H1 (cell line): ENCODE measurements at regions not wholly inside any gene's neighbourhood (a gene's known extent, or its start where the extent isn't known, plus 50 kb on each side); places are given as distances from the start of the nearest gene placed in this dataset.

Experiments used
- ATF3 ChIP-seq: IDR thresholded peaks from 2 replicates; pipeline ENCODE4 v1.6.1; 2011; ENCODE audit warnings: low read depth, mild to moderate bottlenecking, low read length; ENCODE audit not compliant: insufficient read depth
- BCL11A ChIP-seq, 2 experiments: IDR thresholded peaks; one replicate each; pipeline ENCODE4 v1.6.1; 2011; ENCODE audit warnings: low read depth in 2 of 2, low read length in 2 of 2, mild to moderate bottlenecking in 2 of 2
- HDAC2 ChIP-seq, 2 experiments: fragments of 300-600 bp in 1 of 2; sonication (generic) in 1 of 2; IDR thresholded peaks; 2 replicates each; pipeline ENCODE4 v1.6.1; 2011 to 2012; ENCODE audit warnings: low read depth in 2 of 2, low read length in 2 of 2, mild to moderate bottlenecking in 2 of 2, moderate library complexity in 2 of 2, borderline replicate concordance in 1 of 2, inconsistent platforms in 1 of 2
- KDM4A ChIP-seq: IDR thresholded peaks from one replicate; pipeline ENCODE4 v1.7.1; 2012; ENCODE audit warnings: low read depth, mild to moderate bottlenecking, moderate library complexity, low read length, inconsistent platforms; ENCODE audit not compliant: severe bottlenecking
- RBBP5 ChIP-seq: IDR thresholded peaks from 2 replicates; pipeline ENCODE4 v1.7.1; 2012; ENCODE audit warnings: low read depth, mild to moderate bottlenecking, inconsistent platforms, low read length, moderate library complexity, borderline replicate concordance
- RNF2 ChIP-seq: fragments of 200-900, 300-1000 bp; sonication (generic); IDR thresholded peaks from 2 replicates; pipeline ENCODE4 v1.7.1; 2016; ENCODE audit warnings: borderline replicate concordance, low read depth, mild to moderate bottlenecking, antibody characterized with exemption, low read length; ENCODE audit not compliant: poor library complexity, severe bottlenecking; ENCODE audit errors: missing control alignments
- TF ChIP-seq, protein P1 (sequence below): fragments of 300-600 bp; sonication (generic); IDR thresholded peaks from 2 replicates; pipeline ENCODE4 v1.7.1; 2012; ENCODE audit warnings: low read length, moderate library complexity, mild to moderate bottlenecking, inconsistent platforms; ENCODE audit not compliant: insufficient replicate concordance

GRCh38 chr7:156128496-156128895, 316.2 kb upstream of the SHH start (continued):
- TF ChIP-seq RBBP5 (no peak), BCL11A (IDR thresholded peaks at IDR 0.05; ENCODE audit: low read depth in 2 of 2, low read length in 2 of 2) (no peak), ATF3 (no peak), HDAC2 (IDR thresholded peaks at IDR 0.05; ENCODE audit: borderline replicate concordance in 1 of 2, low read depth in 2 of 2, low read length in 2 of 2) (no peak), KDM4A (no peak), RNF2 (no peak)
- TF ChIP-seq, protein P1, sequence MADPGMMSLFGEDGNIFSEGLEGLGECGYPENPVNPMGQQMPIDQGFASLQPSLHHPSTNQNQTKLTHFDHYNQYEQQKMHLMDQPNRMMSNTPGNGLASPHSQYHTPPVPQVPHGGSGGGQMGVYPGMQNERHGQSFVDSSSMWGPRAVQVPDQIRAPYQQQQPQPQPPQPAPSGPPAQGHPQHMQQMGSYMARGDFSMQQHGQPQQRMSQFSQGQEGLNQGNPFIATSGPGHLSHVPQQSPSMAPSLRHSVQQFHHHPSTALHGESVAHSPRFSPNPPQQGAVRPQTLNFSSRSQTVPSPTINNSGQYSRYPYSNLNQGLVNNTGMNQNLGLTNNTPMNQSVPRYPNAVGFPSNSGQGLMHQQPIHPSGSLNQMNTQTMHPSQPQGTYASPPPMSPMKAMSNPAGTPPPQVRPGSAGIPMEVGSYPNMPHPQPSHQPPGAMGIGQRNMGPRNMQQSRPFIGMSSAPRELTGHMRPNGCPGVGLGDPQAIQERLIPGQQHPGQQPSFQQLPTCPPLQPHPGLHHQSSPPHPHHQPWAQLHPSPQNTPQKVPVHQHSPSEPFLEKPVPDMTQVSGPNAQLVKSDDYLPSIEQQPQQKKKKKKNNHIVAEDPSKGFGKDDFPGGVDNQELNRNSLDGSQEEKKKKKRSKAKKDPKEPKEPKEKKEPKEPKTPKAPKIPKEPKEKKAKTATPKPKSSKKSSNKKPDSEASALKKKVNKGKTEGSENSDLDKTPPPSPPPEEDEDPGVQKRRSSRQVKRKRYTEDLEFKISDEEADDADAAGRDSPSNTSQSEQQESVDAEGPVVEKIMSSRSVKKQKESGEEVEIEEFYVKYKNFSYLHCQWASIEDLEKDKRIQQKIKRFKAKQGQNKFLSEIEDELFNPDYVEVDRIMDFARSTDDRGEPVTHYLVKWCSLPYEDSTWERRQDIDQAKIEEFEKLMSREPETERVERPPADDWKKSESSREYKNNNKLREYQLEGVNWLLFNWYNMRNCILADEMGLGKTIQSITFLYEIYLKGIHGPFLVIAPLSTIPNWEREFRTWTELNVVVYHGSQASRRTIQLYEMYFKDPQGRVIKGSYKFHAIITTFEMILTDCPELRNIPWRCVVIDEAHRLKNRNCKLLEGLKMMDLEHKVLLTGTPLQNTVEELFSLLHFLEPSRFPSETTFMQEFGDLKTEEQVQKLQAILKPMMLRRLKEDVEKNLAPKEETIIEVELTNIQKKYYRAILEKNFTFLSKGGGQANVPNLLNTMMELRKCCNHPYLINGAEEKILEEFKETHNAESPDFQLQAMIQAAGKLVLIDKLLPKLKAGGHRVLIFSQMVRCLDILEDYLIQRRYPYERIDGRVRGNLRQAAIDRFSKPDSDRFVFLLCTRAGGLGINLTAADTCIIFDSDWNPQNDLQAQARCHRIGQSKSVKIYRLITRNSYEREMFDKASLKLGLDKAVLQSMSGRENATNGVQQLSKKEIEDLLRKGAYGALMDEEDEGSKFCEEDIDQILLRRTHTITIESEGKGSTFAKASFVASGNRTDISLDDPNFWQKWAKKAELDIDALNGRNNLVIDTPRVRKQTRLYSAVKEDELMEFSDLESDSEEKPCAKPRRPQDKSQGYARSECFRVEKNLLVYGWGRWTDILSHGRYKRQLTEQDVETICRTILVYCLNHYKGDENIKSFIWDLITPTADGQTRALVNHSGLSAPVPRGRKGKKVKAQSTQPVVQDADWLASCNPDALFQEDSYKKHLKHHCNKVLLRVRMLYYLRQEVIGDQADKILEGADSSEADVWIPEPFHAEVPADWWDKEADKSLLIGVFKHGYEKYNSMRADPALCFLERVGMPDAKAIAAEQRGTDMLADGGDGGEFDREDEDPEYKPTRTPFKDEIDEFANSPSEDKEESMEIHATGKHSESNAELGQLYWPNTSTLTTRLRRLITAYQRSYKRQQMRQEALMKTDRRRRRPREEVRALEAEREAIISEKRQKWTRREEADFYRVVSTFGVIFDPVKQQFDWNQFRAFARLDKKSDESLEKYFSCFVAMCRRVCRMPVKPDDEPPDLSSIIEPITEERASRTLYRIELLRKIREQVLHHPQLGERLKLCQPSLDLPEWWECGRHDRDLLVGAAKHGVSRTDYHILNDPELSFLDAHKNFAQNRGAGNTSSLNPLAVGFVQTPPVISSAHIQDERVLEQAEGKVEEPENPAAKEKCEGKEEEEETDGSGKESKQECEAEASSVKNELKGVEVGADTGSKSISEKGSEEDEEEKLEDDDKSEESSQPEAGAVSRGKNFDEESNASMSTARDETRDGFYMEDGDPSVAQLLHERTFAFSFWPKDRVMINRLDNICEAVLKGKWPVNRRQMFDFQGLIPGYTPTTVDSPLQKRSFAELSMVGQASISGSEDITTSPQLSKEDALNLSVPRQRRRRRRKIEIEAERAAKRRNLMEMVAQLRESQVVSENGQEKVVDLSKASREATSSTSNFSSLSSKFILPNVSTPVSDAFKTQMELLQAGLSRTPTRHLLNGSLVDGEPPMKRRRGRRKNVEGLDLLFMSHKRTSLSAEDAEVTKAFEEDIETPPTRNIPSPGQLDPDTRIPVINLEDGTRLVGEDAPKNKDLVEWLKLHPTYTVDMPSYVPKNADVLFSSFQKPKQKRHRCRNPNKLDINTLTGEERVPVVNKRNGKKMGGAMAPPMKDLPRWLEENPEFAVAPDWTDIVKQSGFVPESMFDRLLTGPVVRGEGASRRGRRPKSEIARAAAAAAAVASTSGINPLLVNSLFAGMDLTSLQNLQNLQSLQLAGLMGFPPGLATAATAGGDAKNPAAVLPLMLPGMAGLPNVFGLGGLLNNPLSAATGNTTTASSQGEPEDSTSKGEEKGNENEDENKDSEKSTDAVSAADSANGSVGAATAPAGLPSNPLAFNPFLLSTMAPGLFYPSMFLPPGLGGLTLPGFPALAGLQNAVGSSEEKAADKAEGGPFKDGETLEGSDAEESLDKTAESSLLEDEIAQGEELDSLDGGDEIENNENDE, result no peak
- TF ChIP-seq, all 59 proteins: peak for 0
